Nephron progenitor cell (in vitro differentiated cells): ENCODE measurements at regions not wholly inside any gene's neighbourhood (a gene's known extent, or its start where the extent isn't known, plus 50 kb on each side); places are given as distances from the start of the nearest gene placed in this dataset.

Experiments
- DNase-seq: peaks from one replicate; pipeline ENCODE4 v3.0.0; 2021
- H3K27ac Mint-ChIP-seq: 2 replicates; pipeline ENCODE4 v1.8.0; 2021; ENCODE audit warnings: mild to moderate bottlenecking, moderate library complexity, mixed read lengths
- H3K27me3 Mint-ChIP-seq: 2 replicates; pipeline ENCODE4 v1.8.0; 2021; ENCODE audit warnings: mild to moderate bottlenecking, low read depth, mixed read lengths; ENCODE audit not compliant: poor library complexity
- H3K36me3 Mint-ChIP-seq: 2 replicates; pipeline ENCODE4 v1.8.0; 2021; ENCODE audit warnings: low read depth, mixed read lengths
- H3K4me1 Mint-ChIP-seq: 2 replicates; pipeline ENCODE4 v1.8.0; 2021; ENCODE audit warnings: mixed read lengths
- H3K4me3 Mint-ChIP-seq: 2 replicates; pipeline ENCODE4 v1.8.0; 2021; ENCODE audit warnings: mild to moderate bottlenecking, moderate library complexity, mixed read lengths
- H3K9me3 Mint-ChIP-seq: 2 replicates; pipeline ENCODE4 v1.8.0; 2021; ENCODE audit warnings: mild to moderate bottlenecking, moderate library complexity, mixed read lengths
- TF ChIP-seq, protein P1 (sequence below): fragments of 200-600 bp; sonication (generic); IDR thresholded peaks from 2 replicates; pipeline ENCODE4 v1.5.0; 2021; ENCODE audit warnings: antibody characterized with exemption

DNA sequence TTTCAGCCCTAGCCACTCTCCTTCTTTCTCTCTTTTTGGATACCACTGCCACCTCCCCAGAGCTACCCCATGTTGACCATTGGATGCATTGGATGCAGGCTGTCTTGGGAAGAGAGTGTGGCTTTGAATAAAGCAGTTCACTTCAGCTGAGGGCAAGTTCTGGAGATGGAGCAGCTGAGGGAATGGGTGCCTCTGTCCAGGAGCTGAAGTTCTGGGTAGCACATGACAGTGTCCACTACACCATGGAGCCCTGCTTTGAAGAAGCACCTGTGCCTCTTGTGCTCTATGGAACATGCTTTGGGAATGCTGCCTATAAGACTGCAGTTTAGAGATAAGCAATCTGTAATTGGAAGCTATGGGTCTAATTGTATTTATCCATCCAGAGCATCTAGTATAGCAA is 1028.7 kb downstream of the TYW1 start:
- no peaks in the 10 kb centered on the region for H3K36me3 Mint-ChIP-seq
- TF ChIP-seq, protein P1, sequence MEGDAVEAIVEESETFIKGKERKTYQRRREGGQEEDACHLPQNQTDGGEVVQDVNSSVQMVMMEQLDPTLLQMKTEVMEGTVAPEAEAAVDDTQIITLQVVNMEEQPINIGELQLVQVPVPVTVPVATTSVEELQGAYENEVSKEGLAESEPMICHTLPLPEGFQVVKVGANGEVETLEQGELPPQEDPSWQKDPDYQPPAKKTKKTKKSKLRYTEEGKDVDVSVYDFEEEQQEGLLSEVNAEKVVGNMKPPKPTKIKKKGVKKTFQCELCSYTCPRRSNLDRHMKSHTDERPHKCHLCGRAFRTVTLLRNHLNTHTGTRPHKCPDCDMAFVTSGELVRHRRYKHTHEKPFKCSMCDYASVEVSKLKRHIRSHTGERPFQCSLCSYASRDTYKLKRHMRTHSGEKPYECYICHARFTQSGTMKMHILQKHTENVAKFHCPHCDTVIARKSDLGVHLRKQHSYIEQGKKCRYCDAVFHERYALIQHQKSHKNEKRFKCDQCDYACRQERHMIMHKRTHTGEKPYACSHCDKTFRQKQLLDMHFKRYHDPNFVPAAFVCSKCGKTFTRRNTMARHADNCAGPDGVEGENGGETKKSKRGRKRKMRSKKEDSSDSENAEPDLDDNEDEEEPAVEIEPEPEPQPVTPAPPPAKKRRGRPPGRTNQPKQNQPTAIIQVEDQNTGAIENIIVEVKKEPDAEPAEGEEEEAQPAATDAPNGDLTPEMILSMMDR: no peak

DNA sequence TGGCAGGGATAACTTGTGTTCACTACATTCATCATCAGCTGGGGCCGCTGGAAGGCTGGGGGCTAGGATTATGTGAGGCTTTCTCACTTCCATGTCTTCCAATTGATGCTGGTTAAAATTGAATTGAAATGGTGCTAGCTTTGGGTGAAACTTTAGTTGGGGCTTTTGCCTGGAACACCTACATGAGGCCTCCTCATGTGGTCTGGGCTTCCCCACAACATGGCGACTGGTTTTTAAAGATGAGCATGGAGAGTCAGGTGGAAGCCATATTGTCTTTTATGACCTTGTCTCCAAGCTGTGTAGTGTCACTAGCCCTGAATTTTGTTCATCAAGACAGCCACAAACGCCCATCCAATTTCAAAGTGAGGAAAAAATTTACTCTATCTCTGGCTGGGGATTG is 1033.9 kb downstream of the TYW1 start:
- no peaks in the 10 kb centered on the region for H3K4me1 Mint-ChIP-seq
- DNase-seq: no peak
- TF ChIP-seq, protein P1: no peak
- H3K27ac Mint-ChIP-seq: no peak overlapping the region
- peaks cover 20% of the 10 kb centered on the region for H3K9me3 Mint-ChIP-seq
- peaks cover 12% of the 10 kb centered on the region for H3K27me3 Mint-ChIP-seq
- H3K36me3 Mint-ChIP-seq: no peaks in the 10 kb centered on the region
- no peak overlapping the region for H3K4me3 Mint-ChIP-seq

More for the DNA sequence above, 1028.7 kb downstream of the TYW1 start:
- no peak overlapping the region for H3K4me3 Mint-ChIP-seq
- H3K4me1 Mint-ChIP-seq: peaks cover 9% of the 10 kb centered on the region
- no peak for DNase-seq
- H3K27me3 Mint-ChIP-seq: peaks cover 19% of the 10 kb centered on the region
- H3K9me3 Mint-ChIP-seq: peaks cover 13% of the 10 kb centered on the region
- H3K27ac Mint-ChIP-seq: no peak overlapping the region

DNA sequence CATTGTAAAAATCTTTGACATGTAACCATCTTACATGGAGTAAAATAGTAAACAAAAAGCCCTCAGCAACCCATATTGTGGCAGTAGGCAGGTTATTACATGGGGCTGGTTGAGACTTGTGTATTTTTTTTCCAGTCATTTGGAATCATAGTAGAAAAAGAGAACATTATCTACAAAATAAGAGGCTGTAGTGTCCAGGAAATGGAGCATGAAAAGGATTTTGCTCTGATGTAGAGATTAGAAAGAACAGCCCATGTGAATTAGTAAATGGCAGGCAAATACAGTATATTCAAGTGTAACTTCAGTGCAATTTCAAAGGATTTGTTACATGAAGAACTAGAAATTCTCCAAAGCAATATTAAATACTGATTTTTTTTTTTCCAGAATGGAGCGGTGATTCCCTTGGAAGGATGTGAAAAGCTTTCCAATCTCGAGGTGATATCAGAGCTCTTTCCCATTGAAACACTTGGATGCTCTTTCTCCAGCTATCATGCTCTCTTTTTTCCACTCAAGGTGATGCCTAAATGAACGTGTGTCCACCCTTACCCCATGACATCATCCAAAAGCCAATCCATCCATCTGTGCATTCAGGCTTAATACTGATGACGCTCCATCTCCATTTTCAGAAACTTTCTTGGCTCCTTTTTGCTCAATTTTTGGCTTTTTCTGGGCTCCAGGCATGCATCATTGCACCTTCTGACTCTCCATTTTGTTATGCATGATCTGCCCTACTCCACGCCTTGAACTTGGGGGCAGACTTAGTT is 1034.7 kb downstream of the TYW1 start:
- Mint-ChIP-seq H3K4me1 (no peaks in the 10 kb centered on the region), H3K27ac (no peak overlapping the region), H3K36me3 (no peaks in the 10 kb centered on the region), H3K27me3 (peaks cover 12% of the 10 kb centered on the region), H3K4me3 (no peak overlapping the region), H3K9me3 (peaks cover 20% of the 10 kb centered on the region)
- TF ChIP-seq, protein P1: no peak
- no peak for DNase-seq

DNA sequence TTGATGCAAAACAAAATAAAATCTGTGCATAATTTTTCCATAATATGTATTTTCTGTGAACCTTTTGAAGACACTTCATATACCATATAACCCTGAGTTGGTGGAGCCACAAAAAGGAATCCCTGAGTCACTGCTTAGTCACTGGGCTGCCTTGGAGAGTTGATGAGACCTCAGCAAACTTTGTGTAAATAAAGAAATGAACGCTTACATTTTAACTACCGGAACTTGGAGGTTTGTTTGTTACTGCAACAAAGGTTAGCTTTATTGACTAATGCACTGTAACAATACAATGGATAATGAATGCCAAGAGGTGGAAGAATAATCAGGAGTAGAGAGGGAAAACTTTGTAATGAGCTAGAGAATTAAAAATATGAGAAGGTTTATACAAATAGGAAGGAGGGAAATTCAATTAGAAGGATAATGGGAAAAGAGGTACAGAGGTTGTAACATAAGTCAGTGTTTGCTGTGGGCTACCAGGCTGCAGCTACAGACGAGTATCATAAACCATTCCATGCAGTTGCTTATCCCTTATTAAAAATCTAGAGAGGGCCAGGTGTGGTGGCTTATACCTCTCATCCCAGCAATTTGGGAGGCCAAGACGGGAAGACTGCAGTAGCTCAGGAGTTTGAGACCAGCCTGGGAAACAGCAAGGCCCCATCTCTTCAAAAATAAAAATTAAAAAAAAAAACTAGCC is 1042.1 kb downstream of the TYW1 start:
- H3K4me3 Mint-ChIP-seq: no peak overlapping the region
- no peak overlapping the region for H3K27ac Mint-ChIP-seq
- H3K4me1 Mint-ChIP-seq: no peaks in the 10 kb centered on the region
- H3K36me3 Mint-ChIP-seq: no peaks in the 10 kb centered on the region
- DNase-seq: no peak
- TF ChIP-seq, protein P1: no peak
- H3K27me3 Mint-ChIP-seq: peaks cover 10% of the 10 kb centered on the region
- peaks cover 3% of the 10 kb centered on the region for H3K9me3 Mint-ChIP-seq

DNA sequence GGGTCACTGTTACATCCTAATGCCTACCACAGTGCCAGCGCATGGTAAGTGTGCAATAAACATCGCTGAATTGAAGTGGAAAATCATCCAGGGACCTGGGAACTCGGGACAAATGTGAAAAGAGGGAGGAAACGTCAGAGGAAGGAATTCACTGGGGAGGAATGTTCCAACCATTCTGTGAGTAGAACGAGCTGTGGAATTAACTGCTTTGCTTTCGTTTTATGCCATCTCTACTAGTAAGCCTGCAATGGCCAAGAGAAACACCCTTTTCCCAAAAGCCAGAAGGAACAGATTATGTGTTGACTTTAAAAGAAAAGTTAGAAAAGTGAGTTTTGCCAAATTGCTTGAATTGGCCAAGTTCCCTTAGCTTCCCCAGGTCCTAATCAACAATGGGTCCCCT is 1044.9 kb downstream of the TYW1 start:
- Mint-ChIP-seq H3K4me3 (no peak overlapping the region), H3K36me3 (no peaks in the 10 kb centered on the region), H3K4me1 (peaks cover 7% of the 10 kb centered on the region), H3K27me3 (peaks cover 7% of the 10 kb centered on the region), H3K27ac (no peak overlapping the region), H3K9me3 (peaks cover 3% of the 10 kb centered on the region)
- DNase-seq: no peak
- TF ChIP-seq, protein P1: no peak
